ENCODE measurements at regions not wholly inside any gene's neighbourhood (a gene's known extent, or its start where the extent isn't known, plus 50 kb on each side); places are given as distances from the start of the nearest gene placed in this dataset.
A peak's percentile ranks its signal among the peaks of the same experiment; 100 is the strongest.

- POLR2A ChIA-PET, result no interaction called here
These were observed 330.1 kb upstream of the GIMD1 start for GRCh38 chr4:106698621-106699195.

GRCh38 chr4:106695501-106696262, 327.1 kb upstream of the GIMD1 start:
- no peak for TF ChIP-seq CTCF (IDR thresholded peaks at IDR 0.05; ENCODE audit: low read depth, low read length)
- CTCF ChIA-PET, result interaction anchor here (0.5 kb wide), 1 partner anchor 367 kb away, joined by 4 read pairs; no protein-coding TSS in a partner anchor
- Histone ChIP-seq H3K27ac (ENCODE audit: low read depth, low read length) (no peak overlapping the region), H3K4me3 (ENCODE audit: low read depth, low read length) (no peak overlapping the region), H3K27me3 (ENCODE audit: control insufficient read depth, insufficient read depth, low read length) (no peaks in the 10 kb centered on the region), H3K9me3 (ENCODE audit: control insufficient read depth, insufficient read depth, low read length) (no peaks in the 10 kb centered on the region)
- POLR2A ChIA-PET, result no interaction called here
- no peak for DNase-seq (ENCODE audit: low read depth, low spot score)

More at GRCh38 chr4:106698621-106699195, 330.1 kb upstream of the GIMD1 start:
- Histone ChIP-seq H3K4me3 (ENCODE audit: low read depth, low read length) (no peak overlapping the region), H3K27me3 (ENCODE audit: control insufficient read depth, insufficient read depth, low read length) (no peaks in the 10 kb centered on the region), H3K27ac (ENCODE audit: low read depth, low read length) (no peak overlapping the region), H3K9me3 (ENCODE audit: control insufficient read depth, insufficient read depth, low read length) (no peaks in the 10 kb centered on the region)
- CTCF ChIA-PET, result interaction anchor here (0.9 kb wide), 1 partner anchor 329 kb away, joined by 3 read pairs; no protein-coding TSS in a partner anchor
- no peak for TF ChIP-seq CTCF (IDR thresholded peaks at IDR 0.05; ENCODE audit: low read depth, low read length)
- DNase-seq (ENCODE audit: low read depth, low spot score), result no peak

- Histone ChIP-seq H3K4me3 (ENCODE audit: low read depth, low read length) (no peak overlapping the region), H3K27ac (ENCODE audit: low read depth, low read length) (no peak overlapping the region), H3K9me3 (ENCODE audit: control insufficient read depth, insufficient read depth, low read length) (no peaks in the 10 kb centered on the region), H3K27me3 (ENCODE audit: control insufficient read depth, insufficient read depth, low read length) (no peaks in the 10 kb centered on the region)
- DNase-seq (ENCODE audit: low read depth, low spot score), result no peak
- ChIA-PET POLR2A (no interaction called here), CTCF (no interaction called here)
- TF ChIP-seq CTCF (IDR thresholded peaks at IDR 0.05; ENCODE audit: low read depth, low read length), result no peak
These were observed 325.7 kb upstream of the GIMD1 start for GRCh38 chr4:106694232-106694631.

GRCh38 chr4:106691749-106692148, 323.2 kb upstream of the GIMD1 start:
- H3K9me3 ChIP-seq (ENCODE audit: control insufficient read depth, insufficient read depth, low read length), result no peaks in the 10 kb centered on the region
- H3K27ac ChIP-seq (ENCODE audit: low read depth, low read length), result no peak overlapping the region
- no peak overlapping the region for H3K4me3 ChIP-seq (ENCODE audit: low read depth, low read length)
- ChIA-PET CTCF (interaction anchor here (0.6 to 1.3 kb wide), 3 partner anchors 10 to 158 kb away, joined by 3 read pairs; no protein-coding TSS in a partner anchor), POLR2A (no interaction called here)
- peak; percentile 23; the same call in 1 of the 2 replicates for TF ChIP-seq CTCF (IDR thresholded peaks at IDR 0.05; ENCODE audit: low read depth, low read length)
- no peaks in the 10 kb centered on the region for H3K27me3 ChIP-seq (ENCODE audit: control insufficient read depth, insufficient read depth, low read length)
- no peak for DNase-seq (ENCODE audit: low read depth, low spot score)

- H3K9me3 ChIP-seq (ENCODE audit: control insufficient read depth, insufficient read depth, low read length), result no peaks in the 10 kb centered on the region
- TF ChIP-seq CTCF (IDR thresholded peaks at IDR 0.05; ENCODE audit: low read depth, low read length), result no peak
- ChIA-PET CTCF (interaction anchor here (0.8 to 1.3 kb wide), 2 partner anchors 8 to 38 kb away, joined by 3 read pairs; no protein-coding TSS in a partner anchor), POLR2A (no interaction called here)
- no peaks in the 10 kb centered on the region for H3K27me3 ChIP-seq (ENCODE audit: control insufficient read depth, insufficient read depth, low read length)
- no peak overlapping the region for H3K4me3 ChIP-seq (ENCODE audit: low read depth, low read length)
- no peak overlapping the region for H3K27ac ChIP-seq (ENCODE audit: low read depth, low read length)
- no peak for DNase-seq (ENCODE audit: low read depth, low spot score)
These were observed 321.9 kb upstream of the GIMD1 start for GRCh38 chr4:106690487-106690886.

Data from AG04450 (cell line).